ENCODE measurements at regions not wholly inside any gene's neighbourhood (a gene's known extent, or its start where the extent isn't known, plus 50 kb on each side); places are given as distances from the start of the nearest gene placed in this dataset.

- no peak for TF ChIP-seq CTCF (IDR thresholded peaks at IDR 0.05; ENCODE audit: low read depth, low read length, missing input control)
- no peak for TF ChIP-seq RXRA (IDR thresholded peaks at IDR 0.05)
- no peak for TF ChIP-seq RAD21 (IDR thresholded peaks at IDR 0.05)
Observed at GRCh38 chr4:129415004-129415403, 319.1 kb downstream of the C4orf33 start.
